HFFc6 (cell line): ENCODE measurements at regions not wholly inside any gene's neighbourhood (a gene's known extent, or its start where the extent isn't known, plus 50 kb on each side); places are given as distances from the start of the nearest gene placed in this dataset.

ENCODE experiments used
- DNase-seq: peaks from one replicate; pipeline ENCODE4 v3.0.0-alpha.2; 2018
- H3K27ac Mint-ChIP-seq: 2 replicates; pipeline ENCODE4 v1.8.0; 2020; ENCODE audit warnings: mild to moderate bottlenecking, mixed read lengths
- H3K27me3 Mint-ChIP-seq: 2 replicates; pipeline ENCODE4 v1.8.0; 2021; ENCODE audit warnings: mild to moderate bottlenecking, moderate library complexity, mixed read lengths; ENCODE audit not compliant: insufficient read depth
- H3K36me3 Mint-ChIP-seq: 2 replicates; pipeline ENCODE4 v1.8.0; 2021; ENCODE audit warnings: low read depth, mixed read lengths
- H3K4me1 Mint-ChIP-seq: 2 replicates; pipeline ENCODE4 v1.8.0; 2020; ENCODE audit warnings: low read depth, mixed read lengths
- H3K4me3 Mint-ChIP-seq: 2 replicates; pipeline ENCODE4 v1.8.0; 2020; ENCODE audit warnings: mild to moderate bottlenecking, moderate library complexity, mixed read lengths
- H3K9me3 Mint-ChIP-seq: 2 replicates; pipeline ENCODE4 v1.8.0; 2020; ENCODE audit warnings: mild to moderate bottlenecking, mixed read lengths
- TF ChIP-seq, protein P1 (sequence below): fragments of 200-600 bp; sonication (generic); IDR thresholded peaks from 2 replicates; pipeline ENCODE4 v1.5.0; 2021; ENCODE audit warnings: antibody characterized with exemption, mild to moderate bottlenecking

DNA sequence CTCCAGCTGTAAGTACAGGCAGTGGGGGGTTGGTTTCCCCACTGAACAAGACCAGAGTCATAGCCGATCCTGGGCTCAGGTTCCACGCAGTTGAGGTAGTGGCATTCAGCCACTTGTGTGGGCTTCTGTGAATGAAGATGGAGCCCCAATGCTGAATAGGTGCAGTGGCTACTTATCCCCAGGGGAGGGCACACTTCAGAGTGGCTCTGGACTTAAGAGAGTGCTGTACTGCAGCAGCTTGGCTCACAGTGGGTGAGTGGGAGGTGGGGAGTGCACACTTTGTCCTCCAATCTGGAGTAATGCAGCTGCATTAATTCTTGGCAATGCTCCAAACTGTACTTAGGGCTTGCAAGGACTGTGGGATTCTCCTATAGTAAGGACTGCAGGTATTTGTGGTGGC lies 81.9 kb downstream of the BUB3 start:
- H3K9me3 Mint-ChIP-seq = peaks cover 42% of the 10 kb centered on the region
- no peak for DNase-seq
- TF ChIP-seq, protein P1, sequence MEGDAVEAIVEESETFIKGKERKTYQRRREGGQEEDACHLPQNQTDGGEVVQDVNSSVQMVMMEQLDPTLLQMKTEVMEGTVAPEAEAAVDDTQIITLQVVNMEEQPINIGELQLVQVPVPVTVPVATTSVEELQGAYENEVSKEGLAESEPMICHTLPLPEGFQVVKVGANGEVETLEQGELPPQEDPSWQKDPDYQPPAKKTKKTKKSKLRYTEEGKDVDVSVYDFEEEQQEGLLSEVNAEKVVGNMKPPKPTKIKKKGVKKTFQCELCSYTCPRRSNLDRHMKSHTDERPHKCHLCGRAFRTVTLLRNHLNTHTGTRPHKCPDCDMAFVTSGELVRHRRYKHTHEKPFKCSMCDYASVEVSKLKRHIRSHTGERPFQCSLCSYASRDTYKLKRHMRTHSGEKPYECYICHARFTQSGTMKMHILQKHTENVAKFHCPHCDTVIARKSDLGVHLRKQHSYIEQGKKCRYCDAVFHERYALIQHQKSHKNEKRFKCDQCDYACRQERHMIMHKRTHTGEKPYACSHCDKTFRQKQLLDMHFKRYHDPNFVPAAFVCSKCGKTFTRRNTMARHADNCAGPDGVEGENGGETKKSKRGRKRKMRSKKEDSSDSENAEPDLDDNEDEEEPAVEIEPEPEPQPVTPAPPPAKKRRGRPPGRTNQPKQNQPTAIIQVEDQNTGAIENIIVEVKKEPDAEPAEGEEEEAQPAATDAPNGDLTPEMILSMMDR = no peak
- H3K4me1 Mint-ChIP-seq = no peaks in the 10 kb centered on the region
- no peaks in the 10 kb centered on the region for H3K27me3 Mint-ChIP-seq
- H3K36me3 Mint-ChIP-seq = peaks cover 8% of the 10 kb centered on the region; the same call in 1 of the 2 replicates
- no peak overlapping the region for H3K27ac Mint-ChIP-seq
- H3K4me3 Mint-ChIP-seq = no peak overlapping the region

DNA sequence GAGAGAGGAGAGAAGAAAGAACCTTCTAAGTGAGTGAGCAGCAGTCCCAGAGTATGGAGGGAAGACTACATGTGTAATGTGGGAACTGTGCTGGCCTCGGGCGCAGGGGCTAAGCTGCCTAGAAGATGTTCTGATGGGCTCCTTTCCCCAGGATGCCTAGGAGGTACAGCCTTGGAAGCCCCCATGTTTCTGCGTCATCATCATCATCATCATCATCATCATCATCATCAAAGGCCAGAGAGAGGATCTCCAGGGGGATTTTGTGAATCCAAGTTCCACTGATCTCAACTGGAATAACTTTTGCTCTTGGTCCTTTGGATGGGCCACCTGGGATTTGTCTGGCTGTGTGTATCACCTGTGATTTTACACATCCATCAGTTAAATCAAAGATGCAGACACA lies 86.0 kb downstream of the BUB3 start:
- H3K36me3 Mint-ChIP-seq = peaks cover 4% of the 10 kb centered on the region; the same call in 1 of the 2 replicates
- H3K4me1 Mint-ChIP-seq = no peaks in the 10 kb centered on the region
- DNase-seq = no peak
- H3K27ac Mint-ChIP-seq = no peak overlapping the region
- no peak overlapping the region for H3K4me3 Mint-ChIP-seq
- TF ChIP-seq, protein P1 = no peak
- peaks cover 23% of the 10 kb centered on the region for H3K9me3 Mint-ChIP-seq
- no peaks in the 10 kb centered on the region for H3K27me3 Mint-ChIP-seq

DNA sequence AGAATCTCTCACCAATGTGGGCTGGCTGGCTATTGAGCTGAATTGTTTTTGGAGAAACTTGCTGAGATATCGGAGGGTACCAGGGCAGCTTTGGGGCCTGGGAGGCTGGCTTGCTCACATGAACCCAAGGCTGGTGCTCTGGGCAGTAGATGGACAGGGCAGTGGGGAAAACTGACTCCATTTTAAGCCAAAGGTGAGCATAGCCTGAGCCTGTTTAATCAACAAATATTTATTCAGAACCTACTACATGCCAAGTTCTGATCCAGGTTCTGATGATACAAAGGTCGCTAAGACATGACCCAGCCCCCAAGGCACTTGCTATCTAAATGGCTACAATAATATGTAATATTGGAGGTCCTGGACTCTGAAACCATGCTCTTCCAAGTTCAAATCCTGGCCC lies 86.6 kb downstream of the BUB3 start:
- no peak overlapping the region for H3K4me3 Mint-ChIP-seq
- H3K4me1 Mint-ChIP-seq = no peaks in the 10 kb centered on the region
- DNase-seq = no peak
- H3K27me3 Mint-ChIP-seq = peaks cover 1% of the 10 kb centered on the region; the same call in 1 of the 2 replicates
- no peaks in the 10 kb centered on the region for H3K36me3 Mint-ChIP-seq
- TF ChIP-seq, protein P1 = no peak
- H3K9me3 Mint-ChIP-seq = peaks cover 20% of the 10 kb centered on the region; the same call in 1 of the 2 replicates
- H3K27ac Mint-ChIP-seq = no peak overlapping the region

DNA sequence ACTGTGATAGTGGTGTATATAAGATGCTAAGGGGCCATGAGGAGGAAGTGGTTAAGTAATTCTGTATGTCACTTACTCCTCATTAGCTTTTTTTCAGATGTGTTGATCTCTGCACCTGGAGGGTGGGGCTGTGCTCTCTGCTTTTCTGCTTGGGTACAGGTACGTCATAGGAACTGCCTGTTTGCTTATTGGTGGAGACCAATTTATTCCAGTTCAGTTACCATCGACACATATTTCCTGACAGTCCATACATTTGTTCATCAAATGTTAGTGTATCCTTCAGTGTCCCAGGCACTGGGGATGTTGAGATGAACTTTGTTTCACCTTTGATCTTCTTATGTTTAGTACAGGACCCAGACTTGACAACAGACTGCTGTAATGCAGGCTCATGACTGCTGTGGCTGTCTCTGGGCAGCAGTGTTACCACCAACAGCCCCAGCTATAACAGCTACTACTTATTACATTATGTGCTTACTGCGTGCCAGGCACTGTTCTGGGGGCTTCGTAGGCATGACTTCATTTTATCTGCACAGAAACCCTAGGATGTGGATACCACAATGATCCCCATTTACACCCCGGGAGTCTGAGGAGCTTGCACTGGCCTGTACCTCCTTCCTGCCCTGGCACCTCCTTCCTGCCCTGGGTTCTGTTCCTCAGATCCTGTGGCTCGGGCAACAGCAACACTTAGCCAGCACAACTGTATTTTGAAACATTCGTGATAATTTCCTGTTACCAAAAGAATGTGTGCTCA lies 87.4 kb downstream of the BUB3 start:
- H3K4me3 Mint-ChIP-seq = no peak overlapping the region
- H3K27ac Mint-ChIP-seq = no peak overlapping the region
- H3K36me3 Mint-ChIP-seq = no peaks in the 10 kb centered on the region

DNA sequence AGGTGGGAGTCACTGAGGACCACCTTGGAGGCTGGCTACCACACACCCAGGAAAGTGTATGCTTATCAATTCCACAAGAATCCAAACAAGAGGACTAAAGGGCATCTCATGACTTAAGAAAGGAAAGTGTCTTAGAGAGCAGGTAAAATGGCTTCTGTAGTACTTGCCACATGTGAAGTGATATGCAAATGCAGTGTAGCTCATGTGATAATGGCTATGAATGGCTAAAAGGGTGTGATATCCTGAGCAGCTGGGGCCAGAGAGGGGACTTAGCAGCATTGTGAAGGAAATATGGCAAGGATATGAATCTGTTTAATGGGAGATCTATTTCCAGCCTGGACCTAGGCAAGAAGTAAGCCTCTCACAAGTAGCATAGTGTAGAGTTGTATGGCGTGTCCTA lies 90.5 kb downstream of the BUB3 start:
- Mint-ChIP-seq H3K4me3 (no peak overlapping the region), H3K27ac (no peak overlapping the region), H3K4me1 (no peaks in the 10 kb centered on the region), H3K9me3 (peaks cover 19% of the 10 kb centered on the region), H3K27me3 (peaks cover 1% of the 10 kb centered on the region; the same call in 1 of the 2 replicates), H3K36me3 (no peaks in the 10 kb centered on the region)
- TF ChIP-seq, protein P1 = no peak
- no peak for DNase-seq

More for the DNA sequence above, 87.4 kb downstream of the BUB3 start:
- DNase-seq = no peak
- peaks cover 24% of the 10 kb centered on the region; the same call in 1 of the 2 replicates for H3K9me3 Mint-ChIP-seq
- TF ChIP-seq, protein P1 = no peak
- peaks cover 1% of the 10 kb centered on the region; the same call in 1 of the 2 replicates for H3K27me3 Mint-ChIP-seq
- no peaks in the 10 kb centered on the region for H3K4me1 Mint-ChIP-seq
